Endothelial cell of hepatic sinusoid (primary cell): ENCODE measurements at regions not wholly inside any gene's neighbourhood (a gene's known extent, or its start where the extent isn't known, plus 50 kb on each side); places are given as distances from the start of the nearest gene placed in this dataset.

ENCODE experiments used
- in situ Hi-C: cut with HindIII; loops from 2 replicates; pipeline ENCODE4 v1.10.0; 2017; ENCODE audit warnings: low sequenced_read_pairs

DNA sequence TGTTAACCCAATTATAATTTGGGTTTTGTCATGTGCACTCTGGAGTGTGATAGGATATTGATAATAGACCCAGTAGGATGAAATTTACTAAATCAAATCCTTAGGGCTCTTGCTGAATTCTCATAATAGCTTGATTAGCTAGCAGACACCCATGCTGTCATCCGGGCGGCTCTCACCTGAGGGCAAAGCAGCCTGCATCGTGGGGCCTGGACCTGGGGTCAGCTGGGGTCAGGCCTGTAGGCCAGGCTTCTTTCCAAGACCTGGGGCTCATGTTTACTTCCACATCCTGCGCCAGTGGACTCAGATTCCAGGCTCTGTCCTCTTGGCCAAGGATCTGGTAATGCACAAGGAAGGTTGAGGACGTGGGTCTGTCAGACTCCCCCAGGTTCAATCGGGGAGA, 486.3 kb downstream of the NPHP4 start:
- in situ Hi-C loops = no loop called here

DNA sequence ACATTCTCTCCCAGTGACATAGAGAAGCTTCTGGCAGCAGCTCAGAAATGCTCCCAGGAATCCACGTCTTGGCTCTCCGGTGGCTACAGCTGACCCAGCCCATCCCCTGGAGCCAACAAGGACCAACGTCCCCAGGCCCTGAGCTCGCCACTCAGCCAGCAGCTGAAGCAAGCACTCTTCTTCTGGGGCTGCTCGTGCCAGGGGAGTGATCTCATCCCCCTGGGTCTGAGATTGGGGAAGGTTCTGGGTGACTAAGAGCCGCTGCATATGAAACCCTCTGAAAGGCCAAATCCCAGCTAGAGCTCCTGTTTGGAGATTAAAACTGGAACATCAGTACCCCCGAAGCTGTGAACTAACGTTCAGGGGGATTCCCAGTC, 487.9 kb downstream of the NPHP4 start:
- in situ Hi-C loops = no loop called here

GRCh38 chr1:5503556-5504363, 488.5 kb downstream of the NPHP4 start:
- in situ Hi-C loops = no loop called here

GRCh38 chr1:5502311-5503194, 489.7 kb downstream of the NPHP4 start:
- in situ Hi-C loops = no loop called here

- in situ Hi-C loops = no loop called here
Observed at GRCh38 chr1:5501206-5501930, 490.9 kb downstream of the NPHP4 start.

DNA sequence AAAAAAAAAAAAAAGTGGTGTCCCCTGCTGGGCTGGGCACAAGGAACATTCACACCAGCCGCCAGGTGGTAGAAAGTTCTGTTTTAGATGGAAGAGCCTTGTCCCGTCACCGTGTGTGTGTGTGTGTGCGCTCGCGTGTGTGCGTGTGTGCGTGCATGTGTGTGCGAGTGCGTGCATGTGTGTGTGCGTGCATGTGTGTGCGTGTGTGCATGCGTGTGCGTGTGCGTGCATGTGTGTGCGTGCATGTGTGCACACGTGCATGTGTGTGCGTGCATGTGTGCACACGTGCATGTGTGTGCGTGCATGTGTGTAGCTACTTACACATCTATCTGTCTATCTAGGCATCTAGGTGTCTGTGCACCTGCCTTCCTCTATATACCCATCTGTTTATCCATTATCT, 491.7 kb downstream of the NPHP4 start:
- in situ Hi-C loops = no loop called here

GRCh38 chr1:5497503-5497902, 494.7 kb downstream of the NPHP4 start:
- in situ Hi-C loops = no loop called here

GRCh38 chr1:5495596-5496410, 496.4 kb downstream of the NPHP4 start:
- in situ Hi-C loops = no loop called here

- in situ Hi-C loops = no loop called here
Observed at GRCh38 chr1:5494518-5494917, 497.7 kb downstream of the NPHP4 start.

DNA sequence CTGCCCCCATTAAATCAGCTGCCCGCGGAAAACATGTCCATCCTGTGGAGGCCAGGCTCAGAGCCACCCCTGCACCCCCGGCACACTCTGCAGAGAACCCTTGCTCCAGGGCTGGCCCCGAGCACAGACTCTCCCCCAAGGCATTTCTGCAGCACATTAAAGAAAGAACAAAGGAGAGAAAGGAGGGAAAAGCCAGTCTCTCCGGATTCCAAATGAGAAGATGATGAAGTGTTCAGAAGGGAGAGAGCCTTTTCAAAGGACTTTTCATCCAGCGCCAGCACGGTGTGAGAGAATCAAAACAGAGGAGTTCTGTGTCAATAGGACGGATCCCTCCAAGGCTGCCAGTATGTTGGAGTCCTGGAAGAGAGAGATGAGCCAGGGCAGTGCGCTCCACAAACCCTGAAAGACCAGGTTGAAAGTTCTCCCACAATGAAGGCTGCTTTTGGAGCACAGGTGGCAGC, 498.3 kb downstream of the NPHP4 start:
- in situ Hi-C loops = no loop called here

- in situ Hi-C loops = no loop called here
Observed at GRCh38 chr1:5493275-5493674, 498.9 kb downstream of the NPHP4 start.

GRCh38 chr1:5492846-5493245, 499.4 kb downstream of the NPHP4 start:
- in situ Hi-C loops = no loop called here

DNA sequence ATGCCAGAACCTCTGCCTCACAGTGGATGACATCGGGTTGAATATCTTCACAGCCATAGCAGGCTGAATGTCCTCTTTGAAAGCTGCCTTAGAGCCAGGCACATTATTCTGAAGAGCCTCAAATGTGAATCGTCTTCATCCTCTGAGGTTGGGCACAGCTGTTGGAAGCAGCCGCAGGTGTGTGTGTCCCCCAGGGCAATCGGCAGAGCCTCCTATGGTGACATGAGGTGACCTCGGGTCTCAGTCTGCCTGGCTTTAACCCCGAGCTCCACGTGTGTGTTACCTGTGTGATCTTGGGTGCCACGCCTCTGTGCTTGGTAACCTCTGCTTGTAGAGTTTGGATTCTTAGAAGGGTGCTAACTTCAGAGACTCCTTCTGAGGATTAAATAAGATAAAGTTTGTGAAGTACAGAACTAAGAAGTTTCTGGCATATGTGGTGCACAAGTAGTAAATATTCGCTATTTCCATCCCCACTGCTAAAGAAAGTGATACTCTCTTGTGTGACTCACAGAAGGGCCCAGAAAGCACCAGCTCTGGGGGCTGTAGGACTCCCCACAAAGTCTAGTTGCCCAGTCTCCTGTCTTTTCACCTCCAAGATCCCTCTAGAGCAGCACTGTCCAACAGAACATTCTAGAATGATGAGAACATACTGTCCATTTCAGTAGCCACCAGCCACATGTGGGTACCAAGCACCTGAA, 500.9 kb downstream of the NPHP4 start:
- in situ Hi-C loops = no loop called here

DNA sequence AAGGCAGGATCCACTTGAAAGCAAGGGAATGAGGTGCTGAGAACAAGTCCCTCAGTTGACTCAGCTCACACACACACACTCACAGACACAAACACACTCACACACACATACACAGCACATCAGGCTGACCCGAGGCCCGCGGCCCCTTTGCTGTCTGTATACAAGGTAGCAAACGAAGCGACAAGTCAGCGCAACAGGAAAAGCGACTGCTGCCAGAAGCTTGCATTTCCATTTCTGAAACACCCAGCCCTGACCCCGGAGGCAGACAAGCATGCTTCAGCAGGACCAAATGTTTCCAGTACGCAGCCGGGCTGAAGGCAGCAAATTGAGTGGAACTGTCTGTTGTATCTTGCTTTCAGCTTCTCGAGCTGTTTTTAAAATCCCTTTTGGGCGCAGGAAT, 501.6 kb downstream of the NPHP4 start:
- in situ Hi-C loops = no loop called here

- in situ Hi-C loops = no loop called here
Observed at GRCh38 chr1:5488448-5488847, 503.8 kb downstream of the NPHP4 start.

DNA sequence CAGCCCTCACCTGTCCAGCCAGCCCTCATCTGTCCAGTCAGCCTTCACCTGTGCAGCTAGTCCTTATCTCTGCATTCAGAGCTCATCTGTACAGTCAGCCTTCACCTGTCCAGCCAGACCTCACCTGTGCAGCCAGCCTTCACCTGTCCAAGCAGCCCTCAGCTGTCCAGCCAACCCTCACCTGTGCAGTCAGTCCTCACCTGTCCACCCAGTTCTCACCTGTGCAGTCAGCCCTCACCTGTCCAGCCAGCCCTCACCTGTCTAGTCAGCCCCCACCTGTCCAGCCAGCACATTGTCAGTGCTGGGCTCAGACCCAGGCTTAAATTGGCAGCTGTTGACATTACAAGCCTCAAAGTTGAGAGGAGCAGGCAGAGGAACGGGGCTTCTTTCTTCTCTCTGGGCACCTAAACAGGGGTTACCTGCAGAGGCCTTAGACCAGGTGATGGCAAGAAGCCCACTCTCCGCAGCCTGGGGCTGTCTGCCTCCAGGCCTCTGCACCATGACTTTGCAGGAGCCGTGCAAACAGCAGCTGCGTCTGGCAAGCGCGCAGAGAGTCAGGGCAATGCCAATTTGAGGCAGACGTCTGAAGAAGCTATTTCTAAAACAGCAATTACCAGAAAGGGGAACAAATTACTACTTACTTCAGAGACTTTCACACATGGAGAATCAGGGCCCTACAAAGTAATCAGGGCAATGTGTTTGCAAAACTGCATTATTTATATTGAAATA, 506.1 kb downstream of the NPHP4 start:
- in situ Hi-C loops = no loop called here

DNA sequence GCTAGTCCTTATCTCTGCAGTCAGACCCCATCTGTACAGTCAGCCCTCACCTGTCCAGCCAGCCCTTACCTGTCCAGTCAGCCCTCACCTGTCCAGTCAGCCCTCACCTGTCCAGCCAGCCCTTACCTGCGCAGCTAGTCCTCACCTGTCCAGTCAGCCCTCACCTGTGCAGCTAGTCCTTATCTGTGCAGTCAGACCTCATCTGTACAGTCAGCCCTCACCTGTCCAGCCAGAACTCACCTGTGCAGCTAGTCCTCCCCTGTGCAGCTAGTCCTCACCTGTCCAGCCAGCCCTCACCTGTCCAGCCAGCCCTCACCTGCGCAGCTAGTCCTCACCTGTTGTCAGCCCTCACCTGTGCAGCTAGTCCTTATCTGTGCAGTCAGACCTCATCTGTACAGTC, 506.8 kb downstream of the NPHP4 start:
- in situ Hi-C loops = no loop called here

- in situ Hi-C loops = no loop called here
Observed at GRCh38 chr1:5484451-5485165, 507.6 kb downstream of the NPHP4 start.

DNA sequence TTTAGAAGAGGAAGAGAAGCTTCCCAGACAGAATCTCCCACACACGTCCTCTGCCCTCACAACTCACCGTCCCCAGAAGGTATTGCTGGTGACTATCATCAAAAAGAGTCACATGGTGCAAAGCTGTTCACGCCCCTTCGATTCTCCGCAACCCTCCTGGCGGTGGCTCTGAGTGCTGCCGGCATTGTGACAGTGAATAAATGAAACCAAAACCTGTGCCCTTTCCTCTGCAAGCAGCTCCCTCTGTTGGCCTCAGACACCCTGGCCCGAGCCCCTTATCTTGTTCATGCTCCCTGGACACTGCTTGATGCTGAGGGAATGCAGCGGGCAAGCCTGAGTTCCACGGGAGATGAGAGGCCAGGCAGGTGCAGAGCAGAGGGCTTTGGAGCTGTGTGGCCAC, 510.3 kb downstream of the NPHP4 start:
- in situ Hi-C loops = no loop called here
